ENCODE measurements at regions not wholly inside any gene's neighbourhood (a gene's known extent, or its start where the extent isn't known, plus 50 kb on each side); places are given as distances from the start of the nearest gene placed in this dataset.

- H3K79me2 ChIP-seq (ENCODE audit: control insufficient read depth, insufficient read depth, low read length), result no peaks in the 10 kb centered on the region
- ChIA-PET CTCF (no interaction called here), POLR2A (no interaction called here)
- H3K9me3 ChIP-seq (replicated peaks; ENCODE audit: control insufficient read depth, insufficient read depth, low read length), result no peaks in the 10 kb centered on the region
- TF ChIP-seq POLR2A (IDR thresholded peaks at IDR 0.05; ENCODE audit: low read depth, low read length) (no peak), JUN (IDR thresholded peaks at IDR 0.05; ENCODE audit: borderline replicate concordance, insufficient read depth, insufficient read length, low read depth) (no peak), FOS (IDR thresholded peaks at IDR 0.05; ENCODE audit: borderline replicate concordance, insufficient read depth, low read length) (no peak), GATA2 (IDR thresholded peaks at IDR 0.05; ENCODE audit: insufficient read depth, insufficient read length, low read depth, low read length) (no peak), POLR2AphosphoS5 (IDR thresholded peaks at IDR 0.05; ENCODE audit: insufficient read depth, low read depth, low read length) (no peak), MYC (IDR thresholded peaks at IDR 0.05; ENCODE audit: low read depth, low read length) (no peak), EZH2 (IDR thresholded peaks at IDR 0.05; ENCODE audit: borderline replicate concordance, low read depth, low read length, severe bottlenecking) (no peak)
- TF ChIP-seq, protein P1, sequence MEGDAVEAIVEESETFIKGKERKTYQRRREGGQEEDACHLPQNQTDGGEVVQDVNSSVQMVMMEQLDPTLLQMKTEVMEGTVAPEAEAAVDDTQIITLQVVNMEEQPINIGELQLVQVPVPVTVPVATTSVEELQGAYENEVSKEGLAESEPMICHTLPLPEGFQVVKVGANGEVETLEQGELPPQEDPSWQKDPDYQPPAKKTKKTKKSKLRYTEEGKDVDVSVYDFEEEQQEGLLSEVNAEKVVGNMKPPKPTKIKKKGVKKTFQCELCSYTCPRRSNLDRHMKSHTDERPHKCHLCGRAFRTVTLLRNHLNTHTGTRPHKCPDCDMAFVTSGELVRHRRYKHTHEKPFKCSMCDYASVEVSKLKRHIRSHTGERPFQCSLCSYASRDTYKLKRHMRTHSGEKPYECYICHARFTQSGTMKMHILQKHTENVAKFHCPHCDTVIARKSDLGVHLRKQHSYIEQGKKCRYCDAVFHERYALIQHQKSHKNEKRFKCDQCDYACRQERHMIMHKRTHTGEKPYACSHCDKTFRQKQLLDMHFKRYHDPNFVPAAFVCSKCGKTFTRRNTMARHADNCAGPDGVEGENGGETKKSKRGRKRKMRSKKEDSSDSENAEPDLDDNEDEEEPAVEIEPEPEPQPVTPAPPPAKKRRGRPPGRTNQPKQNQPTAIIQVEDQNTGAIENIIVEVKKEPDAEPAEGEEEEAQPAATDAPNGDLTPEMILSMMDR (IDR thresholded peaks at IDR 0.05; ENCODE audit: extremely low read depth in 1 of 2, insufficient read depth in 1 of 2, low read depth in 1 of 2, low read length in 2 of 2), result no peak
- TF ChIP-seq, protein P2, sequence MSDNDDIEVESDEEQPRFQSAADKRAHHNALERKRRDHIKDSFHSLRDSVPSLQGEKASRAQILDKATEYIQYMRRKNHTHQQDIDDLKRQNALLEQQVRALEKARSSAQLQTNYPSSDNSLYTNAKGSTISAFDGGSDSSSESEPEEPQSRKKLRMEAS (IDR thresholded peaks at IDR 0.05; ENCODE audit: insufficient read depth, insufficient read length), result no peak
- FAIRE-seq, result no peak
- H3K4me3 ChIP-seq (replicated peaks in 1 of 3; ENCODE audit: insufficient read depth in 1 of 3, low read depth in 1 of 3, low read length in 3 of 3), result no peak overlapping the region
- no TSS peak for BruUV-seq (replicated peaks)
- no peak overlapping the region for H2AFZ ChIP-seq (ENCODE audit: low read depth, low read length)
- no peak overlapping the region for H3K27ac ChIP-seq (ENCODE audit: insufficient read depth, low read depth, low read length)
- dilution Hi-C loops (cut with MboI; ENCODE audit: extremely low pct_ligation_motif_present, low sequenced_read_pairs) (no loop called here), intact Hi-C loops (cut with micrococcal nuclease) (no loop called here)
- no peak for DNase-seq (ENCODE audit: low read depth, low spot score)
- no peaks in the 10 kb centered on the region for H3K36me3 ChIP-seq (ENCODE audit: control insufficient read depth in 2 of 2, extremely low read depth in 1 of 2, insufficient read depth in 2 of 2, low read length in 2 of 2)
- H3K9ac ChIP-seq (replicated peaks; ENCODE audit: extremely low read depth, insufficient read depth, low read length), result no peak overlapping the region
- H3K4me1 ChIP-seq (ENCODE audit: control insufficient read depth, extremely low read depth, insufficient read depth, low read length), result no peaks in the 10 kb centered on the region
- no peak overlapping the region for H3K4me2 ChIP-seq (ENCODE audit: insufficient read depth, low read length)
- no peaks in the 10 kb centered on the region for H3K27me3 ChIP-seq (ENCODE audit: control insufficient read depth in 2 of 2, insufficient read depth in 2 of 2, low read length in 2 of 2)
- H4K20me1 ChIP-seq (replicated peaks; ENCODE audit: control insufficient read depth, extremely low read depth, insufficient read depth, low read length), result no peaks in the 10 kb centered on the region
- H3K9me1 ChIP-seq (replicated peaks; ENCODE audit: control insufficient read depth, extremely low read depth, insufficient read depth, low read length), result no peaks in the 10 kb centered on the region
Observed at GRCh38 chr10:128779416-128779815, 653.2 kb upstream of the MKI67 start.
